ENCODE measurements at regions not wholly inside any gene's neighbourhood (a gene's known extent, or its start where the extent isn't known, plus 50 kb on each side); places are given as distances from the start of the nearest gene placed in this dataset.

DNA sequence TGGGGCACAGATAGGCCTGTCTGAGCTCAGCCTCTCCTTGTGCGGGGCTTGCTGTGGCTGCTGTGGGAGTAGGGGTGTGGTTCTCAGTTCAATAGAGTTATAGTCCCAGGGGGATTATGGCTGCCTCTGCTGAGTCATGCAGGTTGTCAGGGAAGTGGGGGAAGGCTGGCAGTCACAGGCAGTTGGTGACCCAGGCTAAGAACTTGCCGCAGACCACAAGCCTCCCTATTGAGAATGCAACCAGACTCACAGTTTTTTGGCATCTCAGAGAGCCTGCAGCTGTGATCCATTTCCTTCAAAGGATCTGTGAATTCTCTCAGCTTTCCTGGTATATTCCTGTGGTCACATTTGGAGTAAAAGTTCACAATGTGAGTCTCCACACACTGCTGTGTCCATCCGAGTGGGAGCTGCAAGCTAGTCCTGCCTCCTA is 364.9 kb downstream of the ZNF674 start:
- no peak for TF ChIP-seq EP300 (IDR thresholded peaks at IDR 0.05)
- TF ChIP-seq, protein P1, sequence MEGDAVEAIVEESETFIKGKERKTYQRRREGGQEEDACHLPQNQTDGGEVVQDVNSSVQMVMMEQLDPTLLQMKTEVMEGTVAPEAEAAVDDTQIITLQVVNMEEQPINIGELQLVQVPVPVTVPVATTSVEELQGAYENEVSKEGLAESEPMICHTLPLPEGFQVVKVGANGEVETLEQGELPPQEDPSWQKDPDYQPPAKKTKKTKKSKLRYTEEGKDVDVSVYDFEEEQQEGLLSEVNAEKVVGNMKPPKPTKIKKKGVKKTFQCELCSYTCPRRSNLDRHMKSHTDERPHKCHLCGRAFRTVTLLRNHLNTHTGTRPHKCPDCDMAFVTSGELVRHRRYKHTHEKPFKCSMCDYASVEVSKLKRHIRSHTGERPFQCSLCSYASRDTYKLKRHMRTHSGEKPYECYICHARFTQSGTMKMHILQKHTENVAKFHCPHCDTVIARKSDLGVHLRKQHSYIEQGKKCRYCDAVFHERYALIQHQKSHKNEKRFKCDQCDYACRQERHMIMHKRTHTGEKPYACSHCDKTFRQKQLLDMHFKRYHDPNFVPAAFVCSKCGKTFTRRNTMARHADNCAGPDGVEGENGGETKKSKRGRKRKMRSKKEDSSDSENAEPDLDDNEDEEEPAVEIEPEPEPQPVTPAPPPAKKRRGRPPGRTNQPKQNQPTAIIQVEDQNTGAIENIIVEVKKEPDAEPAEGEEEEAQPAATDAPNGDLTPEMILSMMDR (IDR thresholded peaks at IDR 0.05), result no peak
